Neural cell (in vitro differentiated cells): ENCODE measurements at regions not wholly inside any gene's neighbourhood (a gene's known extent, or its start where the extent isn't known, plus 50 kb on each side); places are given as distances from the start of the nearest gene placed in this dataset.

ENCODE experiments used
- H2AFZ ChIP-seq: fragments of 200-600, 300-800 bp; sonication (generic), shearing (Covaris generic); 2 replicates; pipeline ENCODE4 v1.6.0; 2014; ENCODE audit warnings: low read depth, mild to moderate bottlenecking, antibody characterized with exemption, low read length, moderate library complexity
- H3F3A ChIP-seq: fragments of 200-600 bp; shearing (Covaris generic); 2 replicates; pipeline ENCODE4 v1.6.1; 2016; ENCODE audit warnings: mild to moderate bottlenecking, moderate library complexity, mixed read lengths, antibody characterized with exemption, low read length; ENCODE audit not compliant: insufficient read depth, poor library complexity, severe bottlenecking
- H3K27ac ChIP-seq: fragments of 200-600, 300-800 bp; sonication (generic), shearing (Covaris generic); 2 replicates; pipeline ENCODE4 v1.5.1; 2014; ENCODE audit warnings: mild to moderate bottlenecking, low read length, moderate library complexity
- H3K27me3 ChIP-seq: fragments of 300-800, 200-600 bp; sonication (generic), shearing (Covaris generic); 2 replicates; pipeline ENCODE4 v1.6.0; 2014; ENCODE audit warnings: mild to moderate bottlenecking, low read depth, low read length, moderate library complexity; ENCODE audit not compliant: insufficient read depth
- H3K36me3 ChIP-seq: fragments of 300-800, 200-600 bp; sonication (generic), shearing (Covaris generic); 2 replicates; pipeline ENCODE4 v1.5.1; 2014; ENCODE audit warnings: mild to moderate bottlenecking, antibody characterized with exemption, low read length, moderate library complexity; ENCODE audit not compliant: insufficient read depth
- H3K4me2 ChIP-seq: fragments of 300-800, 200-600 bp; sonication (generic), shearing (Covaris generic); 2 replicates; pipeline ENCODE4 v1.6.0; 2014; ENCODE audit warnings: mild to moderate bottlenecking, low read length
- H3K4me3 ChIP-seq: fragments of 300-800, 200-600 bp; sonication (generic), shearing (Covaris generic); 2 replicates; pipeline ENCODE4 v1.5.1; 2014; ENCODE audit warnings: mild to moderate bottlenecking, low read length, moderate library complexity
- H3K79me2 ChIP-seq: fragments of 200-600 bp; shearing (Covaris generic); replicated peaks from 2 replicates; pipeline ENCODE4 v1.6.0; 2014; ENCODE audit warnings: mild to moderate bottlenecking, low read length, moderate library complexity; ENCODE audit not compliant: insufficient read depth
- H3K9ac ChIP-seq: fragments of 300-800, 200-600 bp; sonication (generic), shearing (Covaris generic); 2 replicates; pipeline ENCODE4 v1.6.1; 2016; ENCODE audit warnings: mild to moderate bottlenecking, low read length, mixed read lengths
- H3K9me2 ChIP-seq: fragments of 200-600 bp; shearing (Covaris generic); 2 replicates; pipeline ENCODE4 v1.6.1; 2016; ENCODE audit warnings: mild to moderate bottlenecking, low read length, mixed read lengths; ENCODE audit not compliant: insufficient read depth
- H3K9me3 ChIP-seq: fragments of 200-600, 300-800 bp; sonication (generic), shearing (Covaris generic); 2 replicates; pipeline ENCODE4 v1.6.1; 2016; ENCODE audit warnings: mild to moderate bottlenecking, mixed run types, low read length, moderate library complexity, mixed read lengths
- H4K20me1 ChIP-seq: fragments of 200-600 bp; shearing (Covaris generic); 2 replicates; pipeline ENCODE4 v1.6.1; 2016; ENCODE audit warnings: mild to moderate bottlenecking, mixed run types; ENCODE audit not compliant: insufficient read depth
- CTCF ChIP-seq: fragments of 450-650 bp; IDR thresholded peaks from 2 replicates; pipeline ENCODE4 v1.5.1; 2014; ENCODE audit warnings: antibody characterized with exemption, mild to moderate bottlenecking, moderate library complexity; ENCODE audit not compliant: poor library complexity, severe bottlenecking
- EP300 ChIP-seq: fragments of 450-650 bp; conservative IDR thresholded peaks from 2 replicates; pipeline ENCODE4 v1.6.1; 2014; ENCODE audit warnings: antibody characterized with exemption, mild to moderate bottlenecking, moderate library complexity; ENCODE audit not compliant: poor library complexity, severe bottlenecking
- EZH2 ChIP-seq: fragments of 200-600, 300-800 bp; shearing (Covaris generic), sonication (generic); IDR thresholded peaks from 2 replicates; pipeline ENCODE4 v1.6.1; 2014; ENCODE audit warnings: antibody characterized with exemption, low read length, borderline replicate concordance, mild to moderate bottlenecking; ENCODE audit not compliant: insufficient read depth, poor library complexity, severe bottlenecking
- MXI1 ChIP-seq: fragments of 450-650 bp; conservative IDR thresholded peaks from 2 replicates; pipeline ENCODE4 v1.6.1; 2014; ENCODE audit warnings: antibody characterized with exemption, mild to moderate bottlenecking; ENCODE audit not compliant: poor library complexity, severe bottlenecking
- POLR2AphosphoS5 ChIP-seq: IDR thresholded peaks from 2 replicates; pipeline ENCODE4 v1.6.1; 2012
- RAD21 ChIP-seq: fragments of 450-650 bp; conservative IDR thresholded peaks from 2 replicates; pipeline ENCODE4 v1.6.1; 2014; ENCODE audit warnings: antibody characterized with exemption, mild to moderate bottlenecking, moderate library complexity
- REST ChIP-seq: IDR thresholded peaks from 2 replicates; pipeline ENCODE4 v1.6.1; 2012; ENCODE audit warnings: borderline replicate concordance
- SMC3 ChIP-seq: fragments of 450-650 bp; conservative IDR thresholded peaks from 2 replicates; pipeline ENCODE4 v1.6.1; 2014; ENCODE audit warnings: antibody characterized with exemption, mild to moderate bottlenecking, moderate library complexity; ENCODE audit not compliant: poor library complexity
- TAF1 ChIP-seq: IDR thresholded peaks from 2 replicates; pipeline ENCODE4 v1.6.1; 2012; ENCODE audit warnings: low read depth

- Histone ChIP-seq H2AFZ (no peak overlapping the region), H3K9ac (no peak overlapping the region), H3K9me3 (no peaks in the 10 kb centered on the region), H3K36me3 (no peaks in the 10 kb centered on the region), H3K4me2 (no peak overlapping the region), H4K20me1 (no peaks in the 10 kb centered on the region), H3K27ac (no peak overlapping the region), H3K4me3 (no peak overlapping the region), H3K27me3 (no peaks in the 10 kb centered on the region), H3K79me2 (no peaks in the 10 kb centered on the region), H3F3A (no peaks in the 10 kb centered on the region), H3K9me2 (no peaks in the 10 kb centered on the region)
- no peak for TF ChIP-seq EP300
- TF ChIP-seq TAF1: no peak
- no peak for TF ChIP-seq REST
- TF ChIP-seq MXI1: no peak
- no peak for TF ChIP-seq SMC3
- TF ChIP-seq POLR2AphosphoS5: no peak
- TF ChIP-seq CTCF: no peak
- TF ChIP-seq EZH2: no peak
- no peak for TF ChIP-seq RAD21
These were observed 255.8 kb upstream of the PUM3 start for GRCh38 chr9:3099646-3100045.

GRCh38 chr9:3088219-3088618, 244.3 kb upstream of the PUM3 start:
- Histone ChIP-seq H3K79me2 (no peaks in the 10 kb centered on the region), H3K4me3 (no peak overlapping the region), H3K36me3 (no peaks in the 10 kb centered on the region), H3F3A (no peaks in the 10 kb centered on the region), H3K4me2 (no peak overlapping the region), H3K9ac (no peak overlapping the region), H3K27me3 (no peaks in the 10 kb centered on the region), H4K20me1 (no peaks in the 10 kb centered on the region), H2AFZ (no peak overlapping the region), H3K27ac (no peak overlapping the region), H3K9me2 (no peaks in the 10 kb centered on the region), H3K9me3 (no peaks in the 10 kb centered on the region)
- no peak for TF ChIP-seq MXI1
- no peak for TF ChIP-seq POLR2AphosphoS5
- no peak for TF ChIP-seq CTCF
- no peak for TF ChIP-seq EP300
- no peak for TF ChIP-seq TAF1
- TF ChIP-seq SMC3: no peak
- no peak for TF ChIP-seq EZH2
- no peak for TF ChIP-seq REST
- TF ChIP-seq RAD21: no peak
